Large intestine (tissue), 3 donors: ENCODE measurements at regions not wholly inside any gene's neighbourhood (a gene's known extent, or its start where the extent isn't known, plus 50 kb on each side); places are given as distances from the start of the nearest gene placed in this dataset.

Experiments used
- DNase-seq, 2 donors: peaks; one replicate each; pipeline versions ENCODE4 v3.0.0 to v3.0.0-alpha.2; 2013
- H3K27ac ChIP-seq: one replicate; pipeline ENCODE4 v1.5.1; 2013; ENCODE audit warnings: low read length
- H3K27me3 ChIP-seq: 2 replicates; pipeline ENCODE4 v1.6.1; 2013; ENCODE audit warnings: low read length; ENCODE audit not compliant: control insufficient read depth, insufficient read depth
- H3K36me3 ChIP-seq: 2 replicates; pipeline ENCODE4 v1.6.1; 2013; ENCODE audit warnings: low read length; ENCODE audit not compliant: control insufficient read depth, insufficient read depth
- H3K4me1 ChIP-seq: one replicate; pipeline ENCODE4 v1.6.1; 2013; ENCODE audit warnings: low read length; ENCODE audit not compliant: control insufficient read depth, insufficient read depth
- H3K4me3 ChIP-seq: one replicate; pipeline ENCODE4 v1.5.1; 2013; ENCODE audit warnings: low read length
- H3K9me3 ChIP-seq: one replicate; pipeline ENCODE4 v1.6.1; 2013; ENCODE audit warnings: mild to moderate bottlenecking, low read depth, low read length, moderate library complexity; ENCODE audit not compliant: control insufficient read depth
- WGBS: methylation state at CpG from one replicate; pipeline ENCODE4 v1.1.5; 2013; ENCODE audit warnings: low lambda C conversion rate; ENCODE audit not compliant: insufficient coverage; 5-methylcytosine and 5-hydroxymethylcytosine counted together

- Histone ChIP-seq H3K4me1 (peaks cover 3% of the 10 kb centered on the region), H3K4me3 (no peak overlapping the region), H3K9me3 (no peaks in the 10 kb centered on the region), H3K27me3 (no peaks in the 10 kb centered on the region), H3K27ac (no peak overlapping the region), H3K36me3 (no peaks in the 10 kb centered on the region)
- DNase-seq, result no peak
Observed at GRCh38 chr18:44396550-44396949, 284.1 kb upstream of the SETBP1 start.

- no peak overlapping the region for H3K27ac ChIP-seq
- no peak for DNase-seq
- H3K4me3 ChIP-seq, result no peak overlapping the region
- H3K36me3 ChIP-seq, result no peaks in the 10 kb centered on the region
- no peaks in the 10 kb centered on the region for H3K27me3 ChIP-seq
- no peaks in the 10 kb centered on the region for H3K4me1 ChIP-seq
- H3K9me3 ChIP-seq, result peaks cover 3% of the 10 kb centered on the region
Observed at GRCh38 chr18:44409071-44409470, 271.6 kb upstream of the SETBP1 start.

- H3K9me3 ChIP-seq, result peaks cover 3% of the 10 kb centered on the region
- H3K4me1 ChIP-seq, result no peaks in the 10 kb centered on the region
- no peak overlapping the region for H3K27ac ChIP-seq
- WGBS, result no CpG with 5 or more reads among the region's 1 CpG
- no peaks in the 10 kb centered on the region for H3K27me3 ChIP-seq
- H3K36me3 ChIP-seq, result no peaks in the 10 kb centered on the region
- no peak overlapping the region for H3K4me3 ChIP-seq
- no peak for DNase-seq
Observed at GRCh38 chr18:44409515-44409914, 271.2 kb upstream of the SETBP1 start.

- H3K9me3 ChIP-seq, result peaks cover 3% of the 10 kb centered on the region
- H3K27ac ChIP-seq, result no peak overlapping the region
- H3K4me1 ChIP-seq, result no peaks in the 10 kb centered on the region
- no peaks in the 10 kb centered on the region for H3K36me3 ChIP-seq
- no peaks in the 10 kb centered on the region for H3K27me3 ChIP-seq
- no peak for DNase-seq
- no peak overlapping the region for H3K4me3 ChIP-seq
Observed at GRCh38 chr18:44410740-44411139, 269.9 kb upstream of the SETBP1 start.

DNA sequence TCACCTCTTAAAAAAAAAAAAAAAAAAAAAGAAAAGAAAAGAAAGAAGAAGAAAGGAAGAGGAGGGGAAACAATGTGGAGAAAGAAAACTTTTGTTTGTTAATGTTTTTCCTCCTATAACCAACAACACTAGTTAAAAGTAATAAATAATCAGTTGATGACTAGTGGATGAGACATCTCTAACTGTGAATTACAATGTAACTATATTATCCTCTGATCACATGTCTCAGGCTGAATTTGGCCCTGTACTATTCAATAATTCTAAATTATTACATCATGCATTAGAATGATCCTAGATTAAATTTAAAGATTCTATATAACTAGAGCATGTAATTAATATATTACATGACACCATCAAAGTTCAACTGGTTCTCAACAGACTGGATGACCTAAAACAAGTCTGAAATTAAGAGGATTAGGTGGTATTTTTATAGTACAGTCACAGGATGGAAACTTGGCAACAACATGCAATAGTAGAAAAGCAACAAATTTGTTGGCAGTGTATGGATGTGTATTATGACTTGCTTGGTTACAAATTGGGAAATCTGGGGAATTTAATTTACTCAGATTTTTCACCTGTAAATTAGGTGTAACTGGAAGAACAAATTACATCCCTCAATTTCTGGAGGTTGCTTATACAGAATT lies 269.3 kb upstream of the SETBP1 start:
- peaks cover 3% of the 10 kb centered on the region for H3K9me3 ChIP-seq
- no peaks in the 10 kb centered on the region for H3K4me1 ChIP-seq
- DNase-seq, result no peak
- H3K4me3 ChIP-seq, result no peak overlapping the region
- no peaks in the 10 kb centered on the region for H3K36me3 ChIP-seq
- no peaks in the 10 kb centered on the region for H3K27me3 ChIP-seq
- H3K27ac ChIP-seq, result no peak overlapping the region

GRCh38 chr18:44411976-44412375 lies 268.7 kb upstream of the SETBP1 start:
- Histone ChIP-seq H3K4me3 (no peak overlapping the region), H3K9me3 (no peaks in the 10 kb centered on the region), H3K27ac (no peak overlapping the region), H3K4me1 (no peaks in the 10 kb centered on the region), H3K27me3 (no peaks in the 10 kb centered on the region), H3K36me3 (no peaks in the 10 kb centered on the region)
- no CpG with 5 or more reads among the region's 2 CpGs for WGBS
- no peak for DNase-seq

DNA sequence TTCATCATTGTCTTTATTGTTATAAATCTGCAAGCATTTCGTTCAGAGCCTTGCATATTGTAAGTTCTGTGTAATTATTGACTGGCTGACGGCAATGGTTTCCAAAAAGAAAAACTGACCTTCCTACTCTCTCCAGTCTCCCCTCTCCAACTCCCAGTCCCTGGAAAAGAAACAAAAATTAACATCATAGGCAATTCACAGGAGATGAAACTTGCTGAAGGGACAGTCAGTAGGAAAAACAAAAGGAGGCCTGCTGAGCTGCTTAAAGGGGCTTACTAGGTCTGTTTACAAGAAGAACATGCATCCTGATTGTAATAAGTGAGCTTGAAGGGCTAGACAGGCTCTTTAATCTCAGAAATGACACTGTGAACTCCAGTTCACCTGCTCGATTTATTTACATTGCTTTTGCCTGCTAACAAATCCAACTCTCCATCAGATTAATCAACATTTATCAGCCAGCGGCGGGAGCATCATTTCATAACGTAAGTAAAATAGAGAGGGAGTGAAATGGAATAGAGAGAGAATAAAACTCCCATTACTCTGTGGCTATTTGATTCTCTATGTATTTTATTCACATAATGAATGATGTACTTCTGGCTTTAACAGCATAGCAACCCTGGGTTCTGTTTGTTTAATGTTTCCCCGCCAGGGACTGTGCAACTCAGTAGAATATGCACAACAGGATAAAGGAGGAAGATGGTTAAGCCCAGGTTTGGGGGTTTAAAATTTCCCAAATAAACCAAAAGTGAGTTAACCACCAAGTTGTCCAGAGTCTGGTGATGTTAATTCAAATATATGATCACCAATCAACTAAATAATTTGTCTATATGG lies 256.7 kb upstream of the SETBP1 start:
- Histone ChIP-seq H3K4me1 (no peaks in the 10 kb centered on the region), H3K36me3 (no peaks in the 10 kb centered on the region), H3K27me3 (no peaks in the 10 kb centered on the region), H3K9me3 (no peaks in the 10 kb centered on the region), H3K4me3 (no peak overlapping the region), H3K27ac (no peak overlapping the region)
- DNase-seq, result no peak
- 0% methylated on average over 1 of the region's 7 CpGs for WGBS

- Histone ChIP-seq H3K27me3 (no peaks in the 10 kb centered on the region), H3K36me3 (no peaks in the 10 kb centered on the region), H3K4me3 (no peak overlapping the region), H3K27ac (no peak overlapping the region), H3K9me3 (no peaks in the 10 kb centered on the region), H3K4me1 (no peaks in the 10 kb centered on the region)
- no peak for DNase-seq
- 59% methylated on average over 2 of the region's 2 CpGs for WGBS
Observed at GRCh38 chr18:44424645-44425035, 256.0 kb upstream of the SETBP1 start.

GRCh38 chr18:44425161-44425560 lies 255.5 kb upstream of the SETBP1 start:
- Histone ChIP-seq H3K9me3 (no peaks in the 10 kb centered on the region), H3K4me1 (no peaks in the 10 kb centered on the region), H3K27me3 (no peaks in the 10 kb centered on the region), H3K27ac (no peak overlapping the region), H3K4me3 (no peak overlapping the region), H3K36me3 (no peaks in the 10 kb centered on the region)
- DNase-seq, result no peak
- 93% methylated on average over 2 of the region's 2 CpGs for WGBS

DNA sequence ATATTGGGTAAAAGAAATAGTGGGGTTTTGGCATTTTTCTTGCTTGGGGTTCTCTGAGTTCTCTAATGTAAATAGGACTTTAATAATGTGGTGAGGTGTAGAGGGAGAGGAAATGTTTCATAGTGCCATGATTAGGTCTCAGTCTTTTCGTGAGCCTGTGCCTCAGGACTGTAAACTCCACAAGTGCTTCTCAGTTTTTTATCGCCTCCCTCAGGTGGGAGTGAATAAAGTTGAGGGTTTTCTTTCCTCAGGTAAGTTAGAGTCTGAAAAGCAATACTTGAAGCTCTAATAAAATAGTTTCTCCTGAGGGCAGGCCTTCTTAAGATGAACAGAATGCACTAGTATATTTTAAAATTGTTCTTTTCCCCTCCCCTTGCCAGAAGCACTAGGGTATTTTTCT lies 243.1 kb upstream of the SETBP1 start:
- Histone ChIP-seq H3K9me3 (no peaks in the 10 kb centered on the region), H3K36me3 (no peaks in the 10 kb centered on the region), H3K4me3 (no peak overlapping the region), H3K27ac (no peak overlapping the region), H3K27me3 (no peaks in the 10 kb centered on the region), H3K4me1 (no peaks in the 10 kb centered on the region)
- no peak for DNase-seq
- WGBS, result 57% methylated on average over 1 of the region's 2 CpGs

DNA sequence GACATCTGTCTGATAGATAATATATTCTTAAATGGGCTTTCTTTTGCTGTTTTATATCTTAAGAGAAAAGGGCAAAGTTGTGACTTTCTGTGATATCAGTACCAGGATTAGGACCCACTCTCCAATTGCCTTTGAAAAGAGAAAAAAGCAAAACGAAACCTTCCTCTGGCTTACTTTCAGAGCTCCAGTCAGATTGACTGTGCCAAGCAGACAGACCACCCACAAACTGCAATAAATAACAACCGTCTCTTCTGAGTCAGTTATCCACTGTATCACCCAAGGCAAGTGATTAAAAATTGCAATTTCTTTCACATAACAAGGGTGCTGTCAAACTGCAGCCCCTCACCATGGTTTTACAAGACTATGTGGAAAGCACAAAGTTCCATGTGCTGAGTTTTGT lies 230.5 kb upstream of the SETBP1 start:
- Histone ChIP-seq H3K9me3 (no peaks in the 10 kb centered on the region), H3K4me1 (no peaks in the 10 kb centered on the region), H3K36me3 (no peaks in the 10 kb centered on the region), H3K27ac (no peak overlapping the region), H3K27me3 (no peaks in the 10 kb centered on the region), H3K4me3 (no peak overlapping the region)
- WGBS, result 50% methylated on average over 1 of the region's 2 CpGs
- no peak for DNase-seq
